AG04450 (cell line): ENCODE measurements at regions not wholly inside any gene's neighbourhood (a gene's known extent, or its start where the extent isn't known, plus 50 kb on each side); places are given as distances from the start of the nearest gene placed in this dataset.

Experiments used
- CTCF ChIA-PET: fragments of 300-600, 350-600 bp; formaldehyde crosslinking; extraction: SDS; loops from one replicate; lab custom pipeline; 2022; ENCODE audit warnings: antibody characterized with exemption, inconsistent platforms; lab: Charles Lee
- POLR2A ChIA-PET: fragments of 350-600 bp; formaldehyde crosslinking; extraction: SDS; loops from one replicate; lab custom pipeline; 2021; ENCODE audit warnings: antibody characterized with exemption, inconsistent platforms; lab: Yijun Ruan, JAX
- DNase-seq: peaks from one replicate; pipeline ENCODE4 v3.0.0-alpha.2; 2011; ENCODE audit warnings: low read depth, low spot score
- H3K27ac ChIP-seq: one replicate; pipeline ENCODE4 v1.5.1; 2012; ENCODE audit warnings: low read depth, low read length, control low read depth
- H3K27me3 ChIP-seq: one replicate; pipeline ENCODE4 v1.6.0; 2012; ENCODE audit warnings: low read length; ENCODE audit not compliant: control insufficient read depth, insufficient read depth
- H3K4me3 ChIP-seq: 2 replicates; pipeline ENCODE4 v1.5.1; 2011; ENCODE audit warnings: mild to moderate bottlenecking, low read depth, low read length, control low read depth
- H3K9me3 ChIP-seq: 2 replicates; pipeline ENCODE4 v1.5.1; 2012; ENCODE audit warnings: low read length; ENCODE audit not compliant: control insufficient read depth, insufficient read depth
- CTCF ChIP-seq: IDR thresholded peaks from 2 replicates; pipeline ENCODE4 v1.5.1; 2011; ENCODE audit warnings: low read depth, low read length, control low read depth, inconsistent platforms

- no peaks in the 10 kb centered on the region for H3K9me3 ChIP-seq
- no peak overlapping the region for H3K4me3 ChIP-seq
- no peaks in the 10 kb centered on the region for H3K27me3 ChIP-seq
- no peak for TF ChIP-seq CTCF
- ChIA-PET CTCF (no interaction called here), POLR2A (no interaction called here)
- H3K27ac ChIP-seq, result no peak overlapping the region
- DNase-seq, result no peak
Observed at GRCh38 chr4:111501946-111502345, 643.3 kb upstream of the FAM241A start.

- Histone ChIP-seq H3K4me3 (no peak overlapping the region), H3K27ac (no peak overlapping the region), H3K27me3 (no peaks in the 10 kb centered on the region), H3K9me3 (no peaks in the 10 kb centered on the region)
- CTCF ChIA-PET, result no interaction called here
- POLR2A ChIA-PET, result no interaction called here
- no peak for DNase-seq
- no peak for TF ChIP-seq CTCF
Observed at GRCh38 chr4:111502626-111503025, 642.6 kb upstream of the FAM241A start.

- ChIA-PET POLR2A (interaction anchor here (0.6 kb wide), 1 partner anchor 43 kb away, joined by 10 read pairs; no protein-coding TSS in a partner anchor), CTCF (no interaction called here)
- H3K27ac ChIP-seq, result no peak overlapping the region
- TF ChIP-seq CTCF, result no peak
- H3K27me3 ChIP-seq, result no peaks in the 10 kb centered on the region
- DNase-seq, result no peak
- H3K9me3 ChIP-seq, result no peaks in the 10 kb centered on the region
- H3K4me3 ChIP-seq, result no peak overlapping the region
Observed at GRCh38 chr4:111506706-111507105, 638.5 kb upstream of the FAM241A start.

GRCh38 chr4:111510535-111510934, 634.7 kb upstream of the FAM241A start:
- DNase-seq, result no peak
- no peaks in the 10 kb centered on the region for H3K27me3 ChIP-seq
- no peak overlapping the region for H3K4me3 ChIP-seq
- TF ChIP-seq CTCF, result no peak
- H3K27ac ChIP-seq, result no peak overlapping the region
- CTCF ChIA-PET, result interaction anchor here (1.4 kb wide), 1 partner anchor 16 kb away, joined by 4 read pairs; no protein-coding TSS in a partner anchor
- H3K9me3 ChIP-seq, result no peaks in the 10 kb centered on the region
- POLR2A ChIA-PET, result no interaction called here

- peak; percentile 61 for DNase-seq
- ChIA-PET CTCF (no interaction called here), POLR2A (no interaction called here)
- Histone ChIP-seq H3K27me3 (no peaks in the 10 kb centered on the region), H3K27ac (no peak overlapping the region), H3K9me3 (no peaks in the 10 kb centered on the region), H3K4me3 (no peak overlapping the region)
- TF ChIP-seq CTCF, result no peak
Observed at GRCh38 chr4:111512081-111512783, 633.0 kb upstream of the FAM241A start.
